Motor neuron (in vitro differentiated cells): ENCODE measurements at regions not wholly inside any gene's neighbourhood (a gene's known extent, or its start where the extent isn't known, plus 50 kb on each side); places are given as distances from the start of the nearest gene placed in this dataset.

ENCODE experiments used
- ATAC-seq, 8 experiments: fragments of 200-7000 bp; cut with Tn5 transposase; replicated peaks in 6 of 8; 2 replicates each; pipeline ENCODE4 v1.8.0; 2021; ENCODE audit warnings: mild to moderate bottlenecking in 8 of 8, moderate library complexity in 8 of 8
- H3K27ac ChIP-seq, 2 donors: fragments of 250-450 bp; sonication (Bioruptor Pico); 2 replicates each; pipeline ENCODE4 v1.9.0; 2021; ENCODE audit warnings: antibody characterized with exemption in 2 of 2, mild to moderate bottlenecking in 2 of 2, moderate library complexity in 1 of 2
- H3K4me1 ChIP-seq, 2 donors: fragments of 250-450 bp; sonication (Bioruptor Pico); replicated peaks in 1 of 2; 2 replicates each; pipeline ENCODE4 v1.6.1; 2021; ENCODE audit warnings: antibody characterized with exemption in 2 of 2, mild to moderate bottlenecking in 2 of 2, moderate library complexity in 1 of 2
- H3K4me3 ChIP-seq, 5 donors: fragments of 250-450 bp; sonication (Bioruptor Pico); 2 replicates each; pipeline ENCODE4 v1.9.0; 2021; ENCODE audit warnings: antibody characterized with exemption in 5 of 5, mild to moderate bottlenecking in 5 of 5, moderate library complexity in 4 of 5
- WGBS, 10 experiments: fragments of 450-650 bp; shearing (Covaris generic); methylation state at CpG; one replicate each; pipeline ENCODE4 v1.0.0; 2022; 5-methylcytosine and 5-hydroxymethylcytosine counted together
- in situ Hi-C, 9 experiments: fragments of 400-800 bp; cut with MboI; loops; one replicate each; pipeline ENCODE4 v1.15.0; 2021; ENCODE audit warnings: low sequenced_read_pairs in 9 of 9, low pct_unique_long_range_greater_than_20kb in 2 of 9; ENCODE audit not compliant: unreplicated experiment in 9 of 9

GRCh38 chr7:3094701-3095445 lies 51.2 kb upstream of the CARD11 start:
- 14 to 100% (median 84%) methylated on average over 1 to 22 of the region's 23 CpGs for WGBS, 10 experiments
- H3K4me3 ChIP-seq = no peak overlapping the region
- in situ Hi-C loops = no loop called here
- H3K4me1 ChIP-seq = peaks cover 0 to under 1% of the 10 kb centered on the region in 2 donors
- no peak overlapping the region for H3K27ac ChIP-seq
- no peak for ATAC-seq

GRCh38 chr7:3097734-3098133 lies 54.1 kb upstream of the CARD11 start:
- H3K4me1 ChIP-seq = peaks cover 0 to 12% of the 10 kb centered on the region in 2 donors
- in situ Hi-C loops = no loop called here
- H3K4me3 ChIP-seq = no peak overlapping the region
- WGBS, 10 experiments = 78 to 100% (median 100%) methylated on average over 1 of the region's 1 CpG; no CpG with 5 or more reads in 5 of the 10 experiments
- no peak overlapping the region for H3K27ac ChIP-seq
- no peak for ATAC-seq

DNA sequence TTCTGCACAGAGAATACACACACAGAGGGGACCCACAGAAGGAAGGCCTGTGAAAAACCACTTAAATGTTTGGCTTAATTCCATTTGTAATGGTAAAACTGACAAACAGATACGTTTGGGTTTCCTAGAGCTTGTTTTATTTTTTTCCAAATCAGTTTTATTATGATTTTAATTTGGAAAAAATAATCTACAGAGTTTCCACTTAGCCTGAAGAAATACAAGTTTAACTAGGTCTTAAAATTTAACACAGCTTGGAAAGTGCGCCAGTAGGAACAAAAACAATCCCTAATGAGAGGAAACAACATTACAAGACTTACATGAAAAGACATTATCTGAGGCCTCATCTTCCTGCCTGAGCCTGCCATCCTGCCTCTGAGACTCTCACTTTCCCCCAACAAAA lies 58.5 kb upstream of the CARD11 start:
- WGBS, 10 experiments = 0 to 100% (median 42%) methylated on average over 1 to 2 of the region's 2 CpGs; no CpG with 5 or more reads in 1 of the 10 experiments
- peak in 1 of 8 experiments; percentile 59 for ATAC-seq
- Histone ChIP-seq H3K4me1 (peaks cover 0 to 12% of the 10 kb centered on the region in 2 donors), H3K27ac (no peak overlapping the region), H3K4me3 (no peak overlapping the region)
- in situ Hi-C loops = no loop called here

GRCh38 chr7:3103614-3104398 lies 60.1 kb upstream of the CARD11 start:
- in situ Hi-C loops = no loop called here
- no peak overlapping the region for H3K4me3 ChIP-seq
- 46 to 100% (median 90%) methylated on average over 1 to 11 of the region's 12 CpGs; no CpG with 5 or more reads in 2 of the 10 experiments for WGBS, 10 experiments
- ATAC-seq = no peak
- no peak overlapping the region for H3K27ac ChIP-seq
- peaks cover 0 to 12% of the 10 kb centered on the region in 2 donors for H3K4me1 ChIP-seq

DNA sequence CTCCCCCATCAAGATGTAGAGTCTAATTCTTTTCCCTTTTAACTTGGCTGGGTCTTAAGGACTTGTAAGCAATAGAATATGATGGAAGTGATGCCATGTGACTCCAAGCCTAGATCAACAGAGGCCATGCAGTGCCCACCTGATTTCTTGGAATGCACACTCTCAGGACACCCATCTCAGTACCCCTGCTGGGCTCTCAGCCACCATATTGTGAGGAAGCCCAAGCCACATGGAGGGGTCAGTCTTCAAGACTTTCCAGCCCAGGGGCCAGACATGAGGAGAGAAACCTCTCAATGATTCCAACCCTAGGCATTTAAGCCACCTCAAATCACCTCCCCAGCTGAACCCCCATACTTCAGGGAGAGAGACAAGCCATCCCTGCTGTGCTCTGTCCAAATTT lies 62.2 kb upstream of the CARD11 start:
- Histone ChIP-seq H3K4me1 (peaks cover 0 to 12% of the 10 kb centered on the region in 2 donors), H3K27ac (no peak overlapping the region), H3K4me3 (no peak overlapping the region)
- in situ Hi-C loops = no loop called here
- no peak for ATAC-seq

GRCh38 chr7:3106361-3106826 lies 62.7 kb upstream of the CARD11 start:
- H3K27ac ChIP-seq = no peak overlapping the region
- H3K4me1 ChIP-seq = peaks cover 0 to 11% of the 10 kb centered on the region in 2 donors
- no peak for ATAC-seq
- 0 to 80% (median 20%) methylated on average over 1 to 2 of the region's 2 CpGs; no CpG with 5 or more reads in 4 of the 10 experiments for WGBS, 10 experiments
- in situ Hi-C loops = no loop called here
- no peak overlapping the region for H3K4me3 ChIP-seq

- 0 to 84% (median 63%) methylated on average over 1 to 8 of the region's 8 CpGs; no CpG with 5 or more reads in 1 of the 10 experiments for WGBS, 10 experiments
- Histone ChIP-seq H3K27ac (no peak overlapping the region), H3K4me1 (peaks cover 0 to 2% of the 10 kb centered on the region in 2 donors), H3K4me3 (no peak overlapping the region)
- no peak for ATAC-seq
- in situ Hi-C loops = no loop called here
Measured at GRCh38 chr7:3107228-3107763, 63.6 kb upstream of the CARD11 start.

DNA sequence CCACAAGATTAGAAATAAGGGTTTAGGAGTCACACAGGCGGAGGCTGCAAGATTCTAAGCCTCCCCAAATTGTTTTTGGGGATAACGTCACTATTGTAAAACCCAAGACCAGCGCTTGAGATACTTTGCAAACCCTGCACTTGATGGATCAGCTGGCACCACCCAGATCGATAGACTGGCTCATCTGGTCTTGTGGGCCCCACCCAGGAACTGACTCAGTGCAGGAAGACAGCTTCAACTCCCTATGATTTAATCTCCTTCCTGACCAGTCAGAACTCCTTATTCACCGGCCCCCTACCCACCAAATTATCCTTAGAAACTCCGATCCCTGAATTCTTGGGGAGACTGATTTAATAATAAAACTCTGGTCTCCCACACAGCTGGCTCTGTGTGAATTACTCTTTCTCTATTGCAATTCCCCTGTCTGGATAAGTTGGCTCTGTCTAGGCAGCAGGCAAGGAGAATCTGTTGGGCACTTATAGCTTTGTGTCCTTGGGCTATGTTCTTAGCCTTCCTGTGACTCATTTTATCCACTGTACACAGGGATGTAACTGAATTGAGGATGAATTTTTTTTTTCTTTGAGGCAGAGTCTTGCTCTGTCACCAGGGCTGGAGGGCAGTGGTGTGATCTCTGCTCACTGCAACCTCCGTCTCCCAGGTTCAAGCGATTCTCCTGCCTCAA lies 64.4 kb upstream of the CARD11 start:
- H3K27ac ChIP-seq = no peak overlapping the region
- H3K4me3 ChIP-seq = no peak overlapping the region
- in situ Hi-C loops = no loop called here
- H3K4me1 ChIP-seq = no peaks in the 10 kb centered on the region
- ATAC-seq = no peak
- WGBS, 10 experiments = 0 to 100% (median 78%) methylated on average over 1 to 7 of the region's 8 CpGs; no CpG with 5 or more reads in 1 of the 10 experiments

GRCh38 chr7:3109311-3109915 lies 65.7 kb upstream of the CARD11 start:
- H3K4me1 ChIP-seq = no peaks in the 10 kb centered on the region
- in situ Hi-C loops = no loop called here
- H3K27ac ChIP-seq = no peak overlapping the region
- WGBS, 10 experiments = 0 to 100% (median 73%) methylated on average over 1 to 7 of the region's 9 CpGs; no CpG with 5 or more reads in 1 of the 10 experiments
- peak in 1 of 8 experiments; percentile 17 for ATAC-seq
- no peak overlapping the region for H3K4me3 ChIP-seq

GRCh38 chr7:3112479-3113134 lies 68.9 kb upstream of the CARD11 start:
- no peak for ATAC-seq
- H3K27ac ChIP-seq = no peak overlapping the region
- in situ Hi-C loops = no loop called here
- no peaks in the 10 kb centered on the region for H3K4me1 ChIP-seq
- no peak overlapping the region for H3K4me3 ChIP-seq
- WGBS, 10 experiments = 0 to 100% (median 39%) methylated on average over 1 to 3 of the region's 5 CpGs; no CpG with 5 or more reads in 2 of the 10 experiments

GRCh38 chr7:3114917-3115316 lies 71.2 kb upstream of the CARD11 start:
- ATAC-seq = peak in 1 of 8 experiments; percentile 42
- in situ Hi-C loops = no loop called here
- Histone ChIP-seq H3K4me1 (no peaks in the 10 kb centered on the region), H3K27ac (no peak overlapping the region), H3K4me3 (no peak overlapping the region)
- WGBS, 10 experiments = 0 to 87% (median 65%) methylated on average over 2 to 5 of the region's 5 CpGs; no CpG with 5 or more reads in 1 of the 10 experiments

GRCh38 chr7:3117081-3117480 lies 73.4 kb upstream of the CARD11 start:
- H3K4me3 ChIP-seq = no peak overlapping the region
- WGBS, 10 experiments = 0 to 70% (median 33%) methylated on average over 1 to 2 of the region's 2 CpGs; no CpG with 5 or more reads in 3 of the 10 experiments
- H3K4me1 ChIP-seq = no peaks in the 10 kb centered on the region
- in situ Hi-C loops = no loop called here
- H3K27ac ChIP-seq = no peak overlapping the region
- no peak for ATAC-seq
